SU-DHL-6 (cell line): ENCODE measurements at regions not wholly inside any gene's neighbourhood (a gene's known extent, or its start where the extent isn't known, plus 50 kb on each side); places are given as distances from the start of the nearest gene placed in this dataset.

Experiments used
- H2AFZ ChIP-seq: fragments of 200-600 bp; sonication (generic); 2 replicates; pipeline ENCODE4 v1.6.1; 2014; ENCODE audit warnings: low read depth, mild to moderate bottlenecking, moderate library complexity, mixed read lengths, antibody characterized with exemption, low read length; ENCODE audit not compliant: severe bottlenecking
- H3F3A ChIP-seq: fragments of 200-600 bp; shearing (Covaris generic); 2 replicates; pipeline ENCODE4 v1.6.0; 2016; ENCODE audit warnings: antibody characterized with exemption, mild to moderate bottlenecking; ENCODE audit not compliant: insufficient read depth
- H3K27ac ChIP-seq: fragments of 200-600 bp; sonication (generic); 2 replicates; pipeline ENCODE4 v1.5.1; 2016; ENCODE audit warnings: low read depth, mild to moderate bottlenecking, low read length, moderate library complexity, mixed read lengths
- H3K27me3 ChIP-seq: fragments of 200-600 bp; sonication (generic), shearing (Covaris generic); 2 replicates; pipeline ENCODE4 v1.6.0; 2014; ENCODE audit warnings: mild to moderate bottlenecking, low read length
- H3K36me3 ChIP-seq: fragments of 200-600 bp; sonication (generic); 2 replicates; pipeline ENCODE4 v1.6.1; 2014; ENCODE audit warnings: mild to moderate bottlenecking, low read length, mixed read lengths
- H3K4me2 ChIP-seq: fragments of 300-600, 200-600 bp; shearing (Covaris generic), sonication (generic); 2 replicates; pipeline ENCODE4 v1.6.0; 2014; ENCODE audit warnings: low read length, low read depth, mild to moderate bottlenecking; ENCODE audit not compliant: poor library complexity, severe bottlenecking
- H3K4me3 ChIP-seq: fragments of 200-600 bp; sonication (generic); 2 replicates; pipeline ENCODE4 v1.5.1; 2014; ENCODE audit warnings: antibody characterized with exemption, low read length, mild to moderate bottlenecking, mixed read lengths; ENCODE audit not compliant: insufficient read depth, poor library complexity, severe bottlenecking
- H3K79me2 ChIP-seq: fragments of 200-600 bp; sonication (generic); 2 replicates; pipeline ENCODE4 v1.6.1; 2014; ENCODE audit warnings: mild to moderate bottlenecking, low read length, moderate library complexity; ENCODE audit not compliant: insufficient read depth
- H3K9ac ChIP-seq: fragments of 200-600 bp; sonication (generic); 2 replicates; pipeline ENCODE4 v1.7.0; 2014; ENCODE audit warnings: mild to moderate bottlenecking, low read length
- H3K9me2 ChIP-seq: fragments of 200-600 bp; sonication (generic); replicated peaks from 2 replicates; pipeline ENCODE4 v1.6.1; 2014; ENCODE audit warnings: low read length; ENCODE audit not compliant: insufficient read depth
- H3K9me3 ChIP-seq: fragments of 200-600 bp; sonication (generic); 2 replicates; pipeline ENCODE4 v1.6.1; 2014; ENCODE audit warnings: low read length, mixed read lengths; ENCODE audit not compliant: insufficient read depth
- H4K20me1 ChIP-seq: fragments of 200-600 bp; sonication (generic); 2 replicates; pipeline ENCODE4 v1.6.1; 2014; ENCODE audit warnings: low read depth, mild to moderate bottlenecking, antibody characterized with exemption, low read length, moderate library complexity, mixed read lengths
- CTCF ChIP-seq: fragments of 200-600 bp; sonication (generic); IDR thresholded peaks from one replicate; pipeline ENCODE4 v1.5.1; 2017; ENCODE audit warnings: antibody characterized with exemption, mild to moderate bottlenecking, low read length, moderate library complexity; ENCODE audit not compliant: insufficient read depth, poor library complexity, severe bottlenecking
- EZH2phosphoT487 ChIP-seq: fragments of 200-600 bp; sonication (generic), shearing (Covaris generic); conservative IDR thresholded peaks from 2 replicates; pipeline ENCODE4 v1.6.1; 2018; ENCODE audit warnings: mild to moderate bottlenecking, antibody characterized with exemption, low read length, moderate library complexity, mixed read lengths

- Histone ChIP-seq H4K20me1 (no peaks in the 10 kb centered on the region), H3K9ac (no peak overlapping the region), H3K4me2 (no peak overlapping the region), H3K27me3 (no peaks in the 10 kb centered on the region), H3K9me2 (no peaks in the 10 kb centered on the region), H3F3A (no peaks in the 10 kb centered on the region), H3K79me2 (no peaks in the 10 kb centered on the region), H3K4me3 (no peak overlapping the region), H3K27ac (no peak overlapping the region), H3K9me3 (no peaks in the 10 kb centered on the region), H2AFZ (no peak overlapping the region), H3K36me3 (no peaks in the 10 kb centered on the region)
- TF ChIP-seq CTCF (no peak), EZH2phosphoT487 (no peak)
Observed at GRCh38 chr4:27293831-27294230, 433.2 kb downstream of the STIM2 start.

DNA sequence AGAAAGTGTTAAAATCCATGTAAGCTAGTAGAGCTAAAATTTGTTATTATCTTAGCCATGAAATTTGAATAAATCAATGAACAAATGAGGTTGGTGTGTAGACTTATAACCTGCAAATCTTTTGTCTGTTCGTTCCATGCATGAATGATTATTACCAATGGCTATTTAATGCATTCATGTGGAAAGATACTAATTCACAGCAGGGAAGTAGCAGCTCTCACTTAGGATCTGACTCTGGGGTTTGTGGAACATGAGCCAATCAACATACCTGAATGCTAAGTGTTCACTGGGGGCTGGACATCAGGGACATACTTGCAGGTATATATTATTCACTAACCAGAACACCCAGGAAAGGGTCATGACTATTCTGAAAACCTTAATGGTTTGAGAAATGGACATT, 444.1 kb downstream of the STIM2 start:
- Histone ChIP-seq H3K9me2 (no peaks in the 10 kb centered on the region), H3K4me3 (no peak overlapping the region), H3K27me3 (no peaks in the 10 kb centered on the region; the same call in 1 of the 2 replicates), H3K9ac (no peak overlapping the region), H4K20me1 (no peaks in the 10 kb centered on the region), H2AFZ (no peak overlapping the region), H3K36me3 (no peaks in the 10 kb centered on the region), H3K27ac (no peak overlapping the region), H3K4me2 (no peak overlapping the region), H3K79me2 (no peaks in the 10 kb centered on the region), H3K9me3 (no peaks in the 10 kb centered on the region), H3F3A (no peaks in the 10 kb centered on the region)
- TF ChIP-seq EZH2phosphoT487 (no peak), CTCF (no peak)

- H2AFZ ChIP-seq = no peak overlapping the region
Observed at GRCh38 chr4:27305246-27305645, 444.6 kb downstream of the STIM2 start.

More at GRCh38 chr4:27305246-27305645, 444.6 kb downstream of the STIM2 start:
- Histone ChIP-seq H3K9ac (no peak overlapping the region), H3K79me2 (no peaks in the 10 kb centered on the region), H3K9me2 (no peaks in the 10 kb centered on the region), H3K27ac (no peak overlapping the region), H3K27me3 (no peaks in the 10 kb centered on the region; the same call in 1 of the 2 replicates), H3F3A (no peaks in the 10 kb centered on the region), H3K4me3 (no peak overlapping the region), H4K20me1 (no peaks in the 10 kb centered on the region), H3K9me3 (no peaks in the 10 kb centered on the region), H3K4me2 (no peak overlapping the region), H3K36me3 (no peaks in the 10 kb centered on the region)
- no peak for TF ChIP-seq CTCF
- TF ChIP-seq EZH2phosphoT487 = no peak
